D341Med (cell line): ENCODE measurements at regions not wholly inside any gene's neighbourhood (a gene's known extent, or its start where the extent isn't known, plus 50 kb on each side); places are given as distances from the start of the nearest gene placed in this dataset.

ENCODE experiments used
- DNase-seq: peaks from one replicate; pipeline ENCODE4 v3.0.0; 2012; ENCODE audit warnings: low spot score

- no peak for DNase-seq
Measured at GRCh38 chr3:127396473-127396872, 108.6 kb upstream of the PRR20G start.

- peak; percentile 8 for DNase-seq
Measured at GRCh38 chr3:127395663-127396355, 108.0 kb upstream of the PRR20G start.

- DNase-seq: peak; percentile 14
Measured at GRCh38 chr3:127394984-127395662, 107.3 kb upstream of the PRR20G start.

- DNase-seq: peak; percentile 7
Measured at GRCh38 chr3:127394031-127394430, 106.2 kb upstream of the PRR20G start.

- DNase-seq: peak; percentile 8
Measured at GRCh38 chr3:127393131-127393820, 105.4 kb upstream of the PRR20G start.

GRCh38 chr3:127392156-127392490 is 104.3 kb upstream of the PRR20G start:
- DNase-seq: peak; percentile 64

GRCh38 chr3:127391436-127392155 is 103.8 kb upstream of the PRR20G start:
- DNase-seq: peak; percentile 26

GRCh38 chr3:127390365-127391025 is 102.6 kb upstream of the PRR20G start:
- peak; percentile 12 for DNase-seq

- no peak for DNase-seq
Measured at GRCh38 chr3:127389913-127390312, 102.1 kb upstream of the PRR20G start.

GRCh38 chr3:127389420-127389819 is 101.6 kb upstream of the PRR20G start:
- DNase-seq: no peak

- no peak for DNase-seq
Measured at GRCh38 chr3:127388427-127388826, 100.6 kb upstream of the PRR20G start.

- DNase-seq: peak; percentile 10
Measured at GRCh38 chr3:127387556-127388153, 99.8 kb upstream of the PRR20G start.

- no peak for DNase-seq
Measured at GRCh38 chr3:127387119-127387518, 99.3 kb upstream of the PRR20G start.

- DNase-seq: no peak
Measured at GRCh38 chr3:127386490-127386889, 98.6 kb upstream of the PRR20G start.

- peak; percentile 12 for DNase-seq
Measured at GRCh38 chr3:127385540-127385870, 97.7 kb upstream of the PRR20G start.

- DNase-seq: peak; percentile 9
Measured at GRCh38 chr3:127384717-127385539, 97.1 kb upstream of the PRR20G start.

GRCh38 chr3:127383656-127384179 is 95.9 kb upstream of the PRR20G start:
- DNase-seq: peak; percentile 8

GRCh38 chr3:127377801-127378655 is 90.2 kb upstream of the PRR20G start:
- peak; percentile 8 for DNase-seq

GRCh38 chr3:127375151-127375930 is 87.5 kb upstream of the PRR20G start:
- no peak for DNase-seq
